ENCODE measurements at regions not wholly inside any gene's neighbourhood (a gene's known extent, or its start where the extent isn't known, plus 50 kb on each side); places are given as distances from the start of the nearest gene placed in this dataset.

GRCh38 chr6:68182386-68182785, 452.7 kb upstream of the ADGRB3 start:
- TF ChIP-seq L3MBTL2 (conservative IDR thresholded peaks at IDR 0.05), result no peak
- no peak for TF ChIP-seq BHLHE40 (IDR thresholded peaks at IDR 0.05; ENCODE audit: borderline replicate concordance)
- TF ChIP-seq SP1 (IDR thresholded peaks at IDR 0.05), result no peak
- no peak for TF ChIP-seq FOXA1 (IDR thresholded peaks at IDR 0.05)
- TF ChIP-seq ZNF384 (IDR thresholded peaks at IDR 0.05), result no peak
- TF ChIP-seq ELF4 (IDR thresholded peaks at IDR 0.05), result no peak
- TF ChIP-seq TARDBP (IDR thresholded peaks at IDR 0.05), result no peak
- no peak for TF ChIP-seq FOXM1 (IDR thresholded peaks at IDR 0.05; ENCODE audit: borderline replicate concordance)
- no peak for TF ChIP-seq SUZ12 (IDR thresholded peaks at IDR 0.05)
- no peak for TF ChIP-seq ARNT (IDR thresholded peaks at IDR 0.05)
- TF ChIP-seq FOXK2 (IDR thresholded peaks at IDR 0.05), result no peak
- TF ChIP-seq CTBP1 (IDR thresholded peaks at IDR 0.05; ENCODE audit: borderline replicate concordance), result no peak
